ENCODE measurements at regions not wholly inside any gene's neighbourhood (a gene's known extent, or its start where the extent isn't known, plus 50 kb on each side); places are given as distances from the start of the nearest gene placed in this dataset.

DNA sequence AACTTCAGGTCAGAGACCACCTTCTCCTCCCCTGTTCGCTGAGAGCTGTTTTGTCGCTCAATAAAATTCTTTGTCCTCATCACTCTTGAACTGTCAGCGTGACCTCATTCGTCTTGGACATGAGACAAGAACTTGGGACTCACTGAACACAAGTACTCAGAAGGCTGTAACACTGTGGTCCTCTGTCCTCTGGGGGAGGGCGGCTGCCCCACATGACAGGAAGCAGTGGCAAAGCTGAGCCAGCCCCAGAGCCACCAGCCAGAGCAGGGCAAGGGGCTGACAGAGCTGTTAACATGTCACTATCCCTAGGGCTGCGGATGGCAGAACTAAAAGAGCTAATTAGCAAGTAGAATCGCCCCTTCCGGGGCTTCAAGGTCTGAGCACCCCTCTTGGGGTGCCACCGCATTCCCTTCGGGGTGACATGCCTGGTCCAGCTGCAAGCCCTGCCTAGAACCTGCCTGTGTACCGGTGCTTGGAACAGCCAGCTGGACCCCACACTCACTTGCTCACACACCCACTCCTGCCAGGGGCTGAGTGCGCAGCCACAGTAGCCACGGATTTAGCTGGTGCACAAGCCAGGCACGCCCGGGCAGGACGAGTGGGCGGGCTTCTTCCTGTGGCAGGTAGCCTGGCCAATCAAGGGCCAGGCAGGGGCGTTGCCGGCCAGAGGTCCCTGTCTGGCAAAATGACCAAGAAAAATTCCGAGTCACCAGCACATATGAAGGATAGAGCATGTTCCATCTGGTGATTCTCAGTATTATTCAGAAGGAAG lies 648.6 kb upstream of the AGA start:
- H3K36me3 ChIP-seq (ENCODE audit: control insufficient read depth, insufficient read depth, low read length), result no peaks in the 10 kb centered on the region
- no peaks in the 10 kb centered on the region for H3K36me3 Mint-ChIP-seq (ENCODE audit: insufficient read depth, unreplicated experiment)
- no peak for DNase-seq
- H3K4me3 ChIP-seq (ENCODE audit: low read depth, low read length), result no peak overlapping the region
- intact Hi-C loops (cut with micrococcal nuclease; ENCODE audit: unreplicated experiment), result no loop called here
- H3K4me3 Mint-ChIP-seq (ENCODE audit: unreplicated experiment), result no peak overlapping the region
- no peak overlapping the region for H3K27ac Mint-ChIP-seq (ENCODE audit: unreplicated experiment)
- no peaks in the 10 kb centered on the region for H3K9me3 ChIP-seq
- no peaks in the 10 kb centered on the region for H3K27me3 Mint-ChIP-seq (ENCODE audit: insufficient read depth, unreplicated experiment)
- POLR2A ChIA-PET, result no interaction called here
- no peaks in the 10 kb centered on the region for H3K4me1 ChIP-seq
- no peaks in the 10 kb centered on the region for H3K9me3 Mint-ChIP-seq (ENCODE audit: unreplicated experiment)
- peaks cover 7% of the 10 kb centered on the region for H3K4me1 Mint-ChIP-seq (ENCODE audit: low read depth, unreplicated experiment)
- H3K27me3 ChIP-seq (replicated peaks; ENCODE audit: control insufficient read depth, insufficient read depth, low read length), result no peaks in the 10 kb centered on the region
- BruUV-seq (replicated peaks), result no TSS peak
- CTCF ChIA-PET, result no interaction called here
- TF ChIP-seq, protein P1, sequence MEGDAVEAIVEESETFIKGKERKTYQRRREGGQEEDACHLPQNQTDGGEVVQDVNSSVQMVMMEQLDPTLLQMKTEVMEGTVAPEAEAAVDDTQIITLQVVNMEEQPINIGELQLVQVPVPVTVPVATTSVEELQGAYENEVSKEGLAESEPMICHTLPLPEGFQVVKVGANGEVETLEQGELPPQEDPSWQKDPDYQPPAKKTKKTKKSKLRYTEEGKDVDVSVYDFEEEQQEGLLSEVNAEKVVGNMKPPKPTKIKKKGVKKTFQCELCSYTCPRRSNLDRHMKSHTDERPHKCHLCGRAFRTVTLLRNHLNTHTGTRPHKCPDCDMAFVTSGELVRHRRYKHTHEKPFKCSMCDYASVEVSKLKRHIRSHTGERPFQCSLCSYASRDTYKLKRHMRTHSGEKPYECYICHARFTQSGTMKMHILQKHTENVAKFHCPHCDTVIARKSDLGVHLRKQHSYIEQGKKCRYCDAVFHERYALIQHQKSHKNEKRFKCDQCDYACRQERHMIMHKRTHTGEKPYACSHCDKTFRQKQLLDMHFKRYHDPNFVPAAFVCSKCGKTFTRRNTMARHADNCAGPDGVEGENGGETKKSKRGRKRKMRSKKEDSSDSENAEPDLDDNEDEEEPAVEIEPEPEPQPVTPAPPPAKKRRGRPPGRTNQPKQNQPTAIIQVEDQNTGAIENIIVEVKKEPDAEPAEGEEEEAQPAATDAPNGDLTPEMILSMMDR (IDR thresholded peaks at IDR 0.05; ENCODE audit: insufficient read depth in 1 of 2, low read depth in 1 of 2, low read length in 1 of 2, severe bottlenecking in 1 of 2, unreplicated experiment in 1 of 2), result no peak

GRCh38 chr4:178102139-178102538 lies 659.9 kb upstream of the AGA start:
- Mint-ChIP-seq H3K27ac (ENCODE audit: unreplicated experiment) (no peak overlapping the region), H3K9me3 (ENCODE audit: unreplicated experiment) (no peaks in the 10 kb centered on the region), H3K4me3 (ENCODE audit: unreplicated experiment) (no peak overlapping the region), H3K36me3 (ENCODE audit: insufficient read depth, unreplicated experiment) (no peaks in the 10 kb centered on the region), H3K4me1 (ENCODE audit: low read depth, unreplicated experiment) (no peaks in the 10 kb centered on the region), H3K27me3 (ENCODE audit: insufficient read depth, unreplicated experiment) (no peaks in the 10 kb centered on the region)
- ChIA-PET CTCF (no interaction called here), POLR2A (no interaction called here)
- H3K4me1 ChIP-seq, result no peaks in the 10 kb centered on the region
- intact Hi-C loops (cut with micrococcal nuclease; ENCODE audit: unreplicated experiment), result no loop called here
- no peak for DNase-seq
- no peaks in the 10 kb centered on the region for H3K27me3 ChIP-seq (replicated peaks; ENCODE audit: control insufficient read depth, insufficient read depth, low read length)
- H3K9me3 ChIP-seq, result no peaks in the 10 kb centered on the region
- no TSS peak for BruUV-seq (replicated peaks)
- TF ChIP-seq, protein P1 (IDR thresholded peaks at IDR 0.05; ENCODE audit: insufficient read depth in 1 of 2, low read depth in 1 of 2, low read length in 1 of 2, severe bottlenecking in 1 of 2, unreplicated experiment in 1 of 2), result no peak
- no peaks in the 10 kb centered on the region for H3K36me3 ChIP-seq (ENCODE audit: control insufficient read depth, insufficient read depth, low read length)
- H3K4me3 ChIP-seq (ENCODE audit: low read depth, low read length), result no peak overlapping the region

DNA sequence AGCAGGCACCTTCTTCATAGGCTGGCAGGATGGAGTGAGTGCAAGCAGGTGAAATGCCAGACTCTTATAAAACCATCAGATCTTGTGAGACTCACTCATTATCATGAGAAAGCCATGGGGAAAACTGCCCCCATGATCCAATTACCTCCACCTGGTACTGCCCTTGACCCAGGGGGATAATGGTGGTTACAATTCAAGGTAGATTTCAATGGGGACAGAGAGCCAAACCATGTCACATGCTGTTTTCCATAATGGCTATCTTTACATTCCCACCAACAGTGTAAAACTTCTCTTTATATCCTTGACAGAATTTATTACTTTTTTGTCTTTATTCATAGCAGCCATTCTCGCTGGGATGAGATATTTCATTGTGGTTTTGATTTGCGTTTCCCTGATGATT lies 663.0 kb upstream of the AGA start:
- H3K9me3 ChIP-seq, result no peaks in the 10 kb centered on the region
- Mint-ChIP-seq H3K4me3 (ENCODE audit: unreplicated experiment) (no peak overlapping the region), H3K27me3 (ENCODE audit: insufficient read depth, unreplicated experiment) (no peaks in the 10 kb centered on the region), H3K27ac (ENCODE audit: unreplicated experiment) (no peak overlapping the region), H3K9me3 (ENCODE audit: unreplicated experiment) (no peaks in the 10 kb centered on the region), H3K4me1 (ENCODE audit: low read depth, unreplicated experiment) (no peaks in the 10 kb centered on the region), H3K36me3 (ENCODE audit: insufficient read depth, unreplicated experiment) (no peaks in the 10 kb centered on the region)
- no peak for DNase-seq
- POLR2A ChIA-PET, result no interaction called here
- no peaks in the 10 kb centered on the region for H3K4me1 ChIP-seq
- BruUV-seq (replicated peaks), result no TSS peak
- intact Hi-C loops (cut with micrococcal nuclease; ENCODE audit: unreplicated experiment), result no loop called here
- H3K36me3 ChIP-seq (ENCODE audit: control insufficient read depth, insufficient read depth, low read length), result no peaks in the 10 kb centered on the region
- H3K27me3 ChIP-seq (replicated peaks; ENCODE audit: control insufficient read depth, insufficient read depth, low read length), result no peaks in the 10 kb centered on the region
- TF ChIP-seq, protein P1 (IDR thresholded peaks at IDR 0.05; ENCODE audit: insufficient read depth in 1 of 2, low read depth in 1 of 2, low read length in 1 of 2, severe bottlenecking in 1 of 2, unreplicated experiment in 1 of 2), result no peak
- H3K4me3 ChIP-seq (ENCODE audit: low read depth, low read length), result no peak overlapping the region
- CTCF ChIA-PET, result no interaction called here

All from Caco-2 (cell line).